Hepatocyte (in vitro differentiated cells): ENCODE measurements at regions not wholly inside any gene's neighbourhood (a gene's known extent, or its start where the extent isn't known, plus 50 kb on each side); places are given as distances from the start of the nearest gene placed in this dataset.

Experiments
- DNase-seq: peaks from one replicate; pipeline ENCODE4 v3.0.0-alpha.2; 2016; ENCODE audit warnings: low spot score
- H2AFZ ChIP-seq: fragments of 200-600 bp; sonication (generic); 2 replicates; pipeline ENCODE4 v1.6.0; 2016; ENCODE audit warnings: antibody characterized with exemption, mild to moderate bottlenecking
- H3K27ac ChIP-seq: fragments of 200-600 bp; sonication (generic); 2 replicates; pipeline ENCODE4 v1.5.1; 2016; ENCODE audit warnings: mild to moderate bottlenecking
- H3K27me3 ChIP-seq: fragments of 200-600 bp; sonication (generic); 2 replicates; pipeline ENCODE4 v1.6.1; 2016
- H3K36me3 ChIP-seq: fragments of 200-600 bp; sonication (generic); replicated peaks from 2 replicates; pipeline ENCODE4 v1.5.1; 2016; ENCODE audit warnings: low read depth; ENCODE audit not compliant: insufficient read depth
- H3K4me1 ChIP-seq: fragments of 200-600 bp; sonication (generic); 2 replicates; pipeline ENCODE4 v1.5.1; 2016; ENCODE audit warnings: mild to moderate bottlenecking, moderate library complexity; ENCODE audit not compliant: insufficient read depth
- H3K4me2 ChIP-seq: fragments of 200-600 bp; sonication (generic); 2 replicates; pipeline ENCODE4 v1.6.0; 2016
- H3K4me3 ChIP-seq: fragments of 200-600 bp; sonication (generic); 2 replicates; pipeline ENCODE4 v1.5.1; 2016; ENCODE audit warnings: mild to moderate bottlenecking
- H3K79me2 ChIP-seq: fragments of 200-600 bp; sonication (generic); 2 replicates; pipeline ENCODE4 v1.6.0; 2017; ENCODE audit warnings: mild to moderate bottlenecking
- H3K9me2 ChIP-seq: fragments of 200-600 bp; sonication (generic); replicated peaks from 2 replicates; pipeline ENCODE4 v1.6.0; 2017; ENCODE audit warnings: mild to moderate bottlenecking; ENCODE audit not compliant: insufficient read depth
- H3K9me3 ChIP-seq: fragments of 200-600 bp; sonication (generic); 2 replicates; pipeline ENCODE4 v1.5.1; 2016; ENCODE audit warnings: low read depth, mild to moderate bottlenecking
- H4K20me1 ChIP-seq: fragments of 200-600 bp; sonication (generic); 2 replicates; pipeline ENCODE4 v1.6.0; 2016; ENCODE audit warnings: mild to moderate bottlenecking; ENCODE audit not compliant: insufficient read depth, poor library complexity, severe bottlenecking
- EZH2 ChIP-seq: fragments of 200-600 bp; sonication (generic); IDR thresholded peaks from 2 replicates; pipeline ENCODE4 v1.6.1; 2016; ENCODE audit warnings: antibody characterized with exemption, mild to moderate bottlenecking, borderline replicate concordance
- EZH2phosphoT487 ChIP-seq: fragments of 200-600 bp; sonication (generic); IDR thresholded peaks from one replicate; pipeline ENCODE4 v1.6.1; 2018; ENCODE audit warnings: antibody characterized with exemption, mild to moderate bottlenecking, low read depth, moderate library complexity; ENCODE audit not compliant: unreplicated experiment, severe bottlenecking
- WGBS: methylation state at CpG from one replicate; pipeline ENCODE4 v1.1.6; 2016; ENCODE audit warnings: low lambda C conversion rate; ENCODE audit errors: missing lambda C conversion rate; 5-methylcytosine and 5-hydroxymethylcytosine counted together
- TF ChIP-seq, protein P1 (sequence below): fragments of 200-600 bp; sonication (generic); IDR thresholded peaks from 2 replicates; pipeline ENCODE4 v1.5.1; 2016; ENCODE audit warnings: antibody characterized with exemption, mild to moderate bottlenecking; ENCODE audit not compliant: poor library complexity

DNA sequence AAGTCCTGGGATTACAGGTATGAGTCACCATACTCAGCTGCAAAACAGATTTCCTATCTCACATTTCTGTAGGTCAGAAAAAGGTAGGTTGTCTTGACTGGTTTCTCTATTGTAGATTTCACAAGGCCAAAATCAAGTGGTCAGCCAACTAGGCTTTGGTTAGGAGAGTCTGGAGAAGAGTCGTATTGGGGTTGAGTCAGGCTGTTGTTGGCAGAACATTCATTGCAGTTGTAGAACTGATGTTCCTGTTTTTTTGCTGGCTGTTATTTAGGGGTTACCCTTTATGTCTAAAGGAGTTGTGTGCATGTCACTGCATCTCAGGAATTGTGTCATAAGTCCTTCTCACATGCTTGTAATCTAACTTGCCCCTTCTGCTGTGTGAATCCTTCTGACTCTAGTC is 814.2 kb upstream of the GRAMD2B start:
- no peak for TF ChIP-seq EZH2phosphoT487
- TF ChIP-seq, protein P1, sequence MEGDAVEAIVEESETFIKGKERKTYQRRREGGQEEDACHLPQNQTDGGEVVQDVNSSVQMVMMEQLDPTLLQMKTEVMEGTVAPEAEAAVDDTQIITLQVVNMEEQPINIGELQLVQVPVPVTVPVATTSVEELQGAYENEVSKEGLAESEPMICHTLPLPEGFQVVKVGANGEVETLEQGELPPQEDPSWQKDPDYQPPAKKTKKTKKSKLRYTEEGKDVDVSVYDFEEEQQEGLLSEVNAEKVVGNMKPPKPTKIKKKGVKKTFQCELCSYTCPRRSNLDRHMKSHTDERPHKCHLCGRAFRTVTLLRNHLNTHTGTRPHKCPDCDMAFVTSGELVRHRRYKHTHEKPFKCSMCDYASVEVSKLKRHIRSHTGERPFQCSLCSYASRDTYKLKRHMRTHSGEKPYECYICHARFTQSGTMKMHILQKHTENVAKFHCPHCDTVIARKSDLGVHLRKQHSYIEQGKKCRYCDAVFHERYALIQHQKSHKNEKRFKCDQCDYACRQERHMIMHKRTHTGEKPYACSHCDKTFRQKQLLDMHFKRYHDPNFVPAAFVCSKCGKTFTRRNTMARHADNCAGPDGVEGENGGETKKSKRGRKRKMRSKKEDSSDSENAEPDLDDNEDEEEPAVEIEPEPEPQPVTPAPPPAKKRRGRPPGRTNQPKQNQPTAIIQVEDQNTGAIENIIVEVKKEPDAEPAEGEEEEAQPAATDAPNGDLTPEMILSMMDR: no peak
- no peak for TF ChIP-seq EZH2
- no peak for DNase-seq
- WGBS: 96% methylated on average over 1 of the region's 1 CpG

GRCh38 chr5:125610892-125611291 is 812.3 kb upstream of the GRAMD2B start:
- Histone ChIP-seq H3K4me2 (no peak overlapping the region), H3K27me3 (no peaks in the 10 kb centered on the region), H4K20me1 (no peaks in the 10 kb centered on the region), H3K9me2 (no peaks in the 10 kb centered on the region), H3K36me3 (no peaks in the 10 kb centered on the region), H3K9me3 (no peaks in the 10 kb centered on the region), H2AFZ (no peak overlapping the region), H3K4me3 (no peak overlapping the region), H3K79me2 (no peaks in the 10 kb centered on the region), H3K27ac (no peak overlapping the region), H3K4me1 (no peaks in the 10 kb centered on the region)
- no peak for TF ChIP-seq EZH2
- TF ChIP-seq, protein P1: no peak
- no peak for DNase-seq
- WGBS: 80% methylated on average over 2 of the region's 2 CpGs

More for the DNA sequence above, 814.2 kb upstream of the GRAMD2B start:
- Histone ChIP-seq H3K27ac (no peak overlapping the region), H2AFZ (no peak overlapping the region), H3K4me1 (no peaks in the 10 kb centered on the region), H3K27me3 (no peaks in the 10 kb centered on the region), H3K4me3 (no peak overlapping the region), H3K4me2 (no peak overlapping the region), H3K9me2 (no peaks in the 10 kb centered on the region), H3K79me2 (no peaks in the 10 kb centered on the region), H4K20me1 (no peaks in the 10 kb centered on the region), H3K36me3 (no peaks in the 10 kb centered on the region), H3K9me3 (no peaks in the 10 kb centered on the region)

GRCh38 chr5:125611541-125611940 is 811.7 kb upstream of the GRAMD2B start:
- no peaks in the 10 kb centered on the region for H3K9me2 ChIP-seq
- no peaks in the 10 kb centered on the region for H3K27me3 ChIP-seq
- H3K4me2 ChIP-seq: no peak overlapping the region
- H3K4me3 ChIP-seq: no peak overlapping the region
- no peaks in the 10 kb centered on the region for H3K36me3 ChIP-seq
- TF ChIP-seq EZH2: no peak
- TF ChIP-seq EZH2phosphoT487: no peak
- TF ChIP-seq, protein P1: no peak
- H3K9me3 ChIP-seq: no peaks in the 10 kb centered on the region
- H4K20me1 ChIP-seq: no peaks in the 10 kb centered on the region
- H2AFZ ChIP-seq: no peak overlapping the region
- DNase-seq: no peak
- H3K79me2 ChIP-seq: no peaks in the 10 kb centered on the region
- no peak overlapping the region for H3K27ac ChIP-seq
- H3K4me1 ChIP-seq: no peaks in the 10 kb centered on the region

DNA sequence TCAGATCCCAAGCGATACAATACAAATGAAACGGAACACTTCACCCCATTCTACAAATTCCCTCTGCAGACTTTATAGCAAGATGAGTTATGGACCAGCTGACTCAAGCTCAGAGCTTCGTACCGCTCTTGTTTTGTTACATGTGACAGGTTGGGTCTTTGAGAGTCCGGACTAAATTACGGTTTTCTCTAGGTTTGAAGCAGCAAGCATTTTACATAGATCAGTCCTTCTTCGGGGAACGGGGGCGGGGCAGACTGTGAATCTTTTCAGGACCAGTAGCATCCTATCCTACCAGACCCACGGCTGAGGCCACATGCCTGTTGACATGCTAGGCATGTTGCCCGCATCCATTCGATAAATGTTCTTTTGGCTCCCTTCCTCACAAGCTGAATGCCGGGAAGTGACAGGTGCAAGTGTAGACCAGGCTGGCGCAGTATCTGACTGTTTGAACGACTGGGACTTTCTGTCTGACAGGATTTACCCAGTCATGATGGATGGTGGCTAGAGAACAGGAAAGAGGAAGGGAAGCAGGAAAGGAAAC is 811.0 kb upstream of the GRAMD2B start:
- Histone ChIP-seq H3K4me2 (no peak overlapping the region), H2AFZ (no peak overlapping the region), H3K27me3 (no peaks in the 10 kb centered on the region), H3K27ac (no peak overlapping the region), H3K9me2 (no peaks in the 10 kb centered on the region), H3K79me2 (no peaks in the 10 kb centered on the region), H3K4me1 (no peaks in the 10 kb centered on the region), H3K36me3 (no peaks in the 10 kb centered on the region), H4K20me1 (no peaks in the 10 kb centered on the region), H3K4me3 (no peak overlapping the region), H3K9me3 (no peaks in the 10 kb centered on the region)
- no peak for DNase-seq
- TF ChIP-seq EZH2 (no peak), EZH2phosphoT487 (no peak)
- TF ChIP-seq, protein P1: no peak
- WGBS: 92% methylated on average over 15 of the region's 15 CpGs
